HepG2 (cell line): ENCODE measurements at regions not wholly inside any gene's neighbourhood (a gene's known extent, or its start where the extent isn't known, plus 50 kb on each side); places are given as distances from the start of the nearest gene placed in this dataset.

Experiments used
- GATA4 ChIP-seq: sonication (generic); IDR thresholded peaks from 2 replicates; pipeline ENCODE4 v1.6.1; 2016; ENCODE audit warnings: antibody characterized with exemption, low read depth, borderline replicate concordance
- GTF2F1 ChIP-seq: fragments of 150-350 bp; IDR thresholded peaks from 2 replicates; pipeline ENCODE4 v1.6.1; 2014; ENCODE audit warnings: low read length
- KDM5B ChIP-seq: sonication (generic); formaldehyde crosslinking; IDR thresholded peaks from 2 replicates; pipeline ENCODE4 v1.4.0; 2020; ENCODE audit warnings: missing genetic modification reagents, mild to moderate bottlenecking, borderline replicate concordance
- ZFY ChIP-seq: sonication (generic); formaldehyde crosslinking; IDR thresholded peaks from 2 replicates; pipeline ENCODE4 v1.4.0; 2020; ENCODE audit warnings: missing genetic modification reagents
- ZMYM4 ChIP-seq: sonication (generic); formaldehyde crosslinking; IDR thresholded peaks from 2 replicates; pipeline ENCODE4 v1.8.1; 2023; ENCODE audit warnings: mild to moderate bottlenecking, missing genetic modification reagents
- ZNF329 ChIP-seq: sonication (generic); formaldehyde crosslinking; IDR thresholded peaks from 2 replicates; pipeline ENCODE4 v1.9.0; 2021; ENCODE audit warnings: low read depth, mild to moderate bottlenecking, missing genetic modification reagents
- ZNF563 ChIP-seq: sonication (generic); formaldehyde crosslinking; IDR thresholded peaks from 2 replicates; pipeline ENCODE4 v1.8.0; 2022; ENCODE audit warnings: mild to moderate bottlenecking, moderate library complexity, missing genetic modification reagents
- ZNF839 ChIP-seq: sonication (generic); formaldehyde crosslinking; IDR thresholded peaks from 2 replicates; pipeline ENCODE4 v1.4.0; 2020; ENCODE audit warnings: missing genetic modification reagents, mild to moderate bottlenecking, borderline replicate concordance
- TF ChIP-seq, protein P1 (sequence below): sonication (generic); formaldehyde crosslinking; IDR thresholded peaks from 2 replicates; pipeline ENCODE4 v1.4.0; 2020; ENCODE audit warnings: mild to moderate bottlenecking, missing genetic modification reagents
- TF ChIP-seq, protein P2 (sequence below): IDR thresholded peaks from 2 replicates; pipeline ENCODE4 v1.6.1; 2016; ENCODE audit warnings: mild to moderate bottlenecking
- TF ChIP-seq, protein P3 (sequence below): sonication (generic); formaldehyde crosslinking; IDR thresholded peaks from 2 replicates; pipeline ENCODE4 v1.9.0; 2021; ENCODE audit warnings: missing genetic modification reagents, mild to moderate bottlenecking, borderline replicate concordance
- TF ChIP-seq, protein P4 (sequence below): sonication (generic); formaldehyde crosslinking; IDR thresholded peaks from 2 replicates; pipeline ENCODE4 v1.8.1; 2023; ENCODE audit warnings: missing genetic modification reagents, mild to moderate bottlenecking, borderline replicate concordance

DNA sequence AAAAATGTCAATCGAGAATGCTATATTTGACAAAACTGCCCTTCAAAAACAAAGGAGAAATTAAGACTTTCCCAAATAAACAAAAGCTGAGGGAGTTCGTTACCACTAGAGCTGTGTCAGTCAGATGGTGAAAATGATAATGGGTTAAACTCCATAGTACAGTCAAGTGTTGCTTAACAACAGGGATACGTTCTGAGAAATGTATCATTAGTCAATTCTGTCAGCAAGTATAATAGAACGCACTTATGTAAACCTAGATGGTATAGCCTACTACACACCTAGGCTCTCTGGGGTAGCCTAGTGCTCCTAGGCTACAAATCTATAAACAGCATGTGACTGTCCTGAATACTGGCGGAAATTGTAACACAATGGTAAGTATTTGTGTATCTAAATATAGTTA lies 138.7 kb downstream of the DRD1 start (continued):
- TF ChIP-seq KDM5B (CRISPR knock-in tag) (no peak), ZNF329 (CRISPR knock-in tag) (no peak), GATA4 (no peak), ZNF563 (CRISPR knock-in tag) (no peak), ZFY (CRISPR knock-in tag) (no peak), GTF2F1 (no peak), ZNF839 (CRISPR knock-in tag) (no peak), ZMYM4 (no peak)
- TF ChIP-seq, protein P1, sequence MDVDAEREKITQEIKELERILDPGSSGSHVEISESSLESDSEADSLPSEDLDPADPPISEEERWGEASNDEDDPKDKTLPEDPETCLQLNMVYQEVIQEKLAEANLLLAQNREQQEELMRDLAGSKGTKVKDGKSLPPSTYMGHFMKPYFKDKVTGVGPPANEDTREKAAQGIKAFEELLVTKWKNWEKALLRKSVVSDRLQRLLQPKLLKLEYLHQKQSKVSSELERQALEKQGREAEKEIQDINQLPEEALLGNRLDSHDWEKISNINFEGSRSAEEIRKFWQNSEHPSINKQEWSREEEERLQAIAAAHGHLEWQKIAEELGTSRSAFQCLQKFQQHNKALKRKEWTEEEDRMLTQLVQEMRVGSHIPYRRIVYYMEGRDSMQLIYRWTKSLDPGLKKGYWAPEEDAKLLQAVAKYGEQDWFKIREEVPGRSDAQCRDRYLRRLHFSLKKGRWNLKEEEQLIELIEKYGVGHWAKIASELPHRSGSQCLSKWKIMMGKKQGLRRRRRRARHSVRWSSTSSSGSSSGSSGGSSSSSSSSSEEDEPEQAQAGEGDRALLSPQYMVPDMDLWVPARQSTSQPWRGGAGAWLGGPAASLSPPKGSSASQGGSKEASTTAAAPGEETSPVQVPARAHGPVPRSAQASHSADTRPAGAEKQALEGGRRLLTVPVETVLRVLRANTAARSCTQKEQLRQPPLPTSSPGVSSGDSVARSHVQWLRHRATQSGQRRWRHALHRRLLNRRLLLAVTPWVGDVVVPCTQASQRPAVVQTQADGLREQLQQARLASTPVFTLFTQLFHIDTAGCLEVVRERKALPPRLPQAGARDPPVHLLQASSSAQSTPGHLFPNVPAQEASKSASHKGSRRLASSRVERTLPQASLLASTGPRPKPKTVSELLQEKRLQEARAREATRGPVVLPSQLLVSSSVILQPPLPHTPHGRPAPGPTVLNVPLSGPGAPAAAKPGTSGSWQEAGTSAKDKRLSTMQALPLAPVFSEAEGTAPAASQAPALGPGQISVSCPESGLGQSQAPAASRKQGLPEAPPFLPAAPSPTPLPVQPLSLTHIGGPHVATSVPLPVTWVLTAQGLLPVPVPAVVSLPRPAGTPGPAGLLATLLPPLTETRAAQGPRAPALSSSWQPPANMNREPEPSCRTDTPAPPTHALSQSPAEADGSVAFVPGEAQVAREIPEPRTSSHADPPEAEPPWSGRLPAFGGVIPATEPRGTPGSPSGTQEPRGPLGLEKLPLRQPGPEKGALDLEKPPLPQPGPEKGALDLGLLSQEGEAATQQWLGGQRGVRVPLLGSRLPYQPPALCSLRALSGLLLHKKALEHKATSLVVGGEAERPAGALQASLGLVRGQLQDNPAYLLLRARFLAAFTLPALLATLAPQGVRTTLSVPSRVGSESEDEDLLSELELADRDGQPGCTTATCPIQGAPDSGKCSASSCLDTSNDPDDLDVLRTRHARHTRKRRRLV (CRISPR knock-in tag): no peak
- TF ChIP-seq, protein P2, sequence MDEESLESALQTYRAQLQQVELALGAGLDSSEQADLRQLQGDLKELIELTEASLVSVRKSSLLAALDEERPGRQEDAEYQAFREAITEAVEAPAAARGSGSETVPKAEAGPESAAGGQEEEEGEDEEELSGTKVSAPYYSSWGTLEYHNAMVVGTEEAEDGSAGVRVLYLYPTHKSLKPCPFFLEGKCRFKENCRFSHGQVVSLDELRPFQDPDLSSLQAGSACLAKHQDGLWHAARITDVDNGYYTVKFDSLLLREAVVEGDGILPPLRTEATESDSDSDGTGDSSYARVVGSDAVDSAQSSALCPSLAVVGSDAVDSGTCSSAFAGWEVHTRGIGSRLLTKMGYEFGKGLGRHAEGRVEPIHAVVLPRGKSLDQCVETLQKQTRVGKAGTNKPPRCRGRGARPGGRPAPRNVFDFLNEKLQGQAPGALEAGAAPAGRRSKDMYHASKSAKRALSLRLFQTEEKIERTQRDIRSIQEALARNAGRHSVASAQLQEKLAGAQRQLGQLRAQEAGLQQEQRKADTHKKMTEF: no peak
- TF ChIP-seq, protein P3, sequence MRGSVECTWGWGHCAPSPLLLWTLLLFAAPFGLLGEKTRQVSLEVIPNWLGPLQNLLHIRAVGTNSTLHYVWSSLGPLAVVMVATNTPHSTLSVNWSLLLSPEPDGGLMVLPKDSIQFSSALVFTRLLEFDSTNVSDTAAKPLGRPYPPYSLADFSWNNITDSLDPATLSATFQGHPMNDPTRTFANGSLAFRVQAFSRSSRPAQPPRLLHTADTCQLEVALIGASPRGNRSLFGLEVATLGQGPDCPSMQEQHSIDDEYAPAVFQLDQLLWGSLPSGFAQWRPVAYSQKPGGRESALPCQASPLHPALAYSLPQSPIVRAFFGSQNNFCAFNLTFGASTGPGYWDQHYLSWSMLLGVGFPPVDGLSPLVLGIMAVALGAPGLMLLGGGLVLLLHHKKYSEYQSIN (CRISPR knock-in tag): no peak
- TF ChIP-seq, protein P4, sequence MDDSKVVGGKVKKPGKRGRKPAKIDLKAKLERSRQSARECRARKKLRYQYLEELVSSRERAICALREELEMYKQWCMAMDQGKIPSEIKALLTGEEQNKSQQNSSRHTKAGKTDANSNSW (CRISPR knock-in tag): no peak
